B cell (primary cell): ENCODE measurements at regions not wholly inside any gene's neighbourhood (a gene's known extent, or its start where the extent isn't known, plus 50 kb on each side); places are given as distances from the start of the nearest gene placed in this dataset.

Experiments
- ATAC-seq: fragments of 200-7000 bp; cut with Tn5 transposase; one replicate; pipeline ENCODE4 v1.10.0; 2021; ENCODE audit warnings: low read depth, mild to moderate bottlenecking, moderate number of reproducible peaks, moderate library complexity
- CTCF ChIA-PET: fragments of 350-600 bp; sonication (Branson Sonifier 250); formaldehyde crosslinking; loops from one replicate; lab custom pipeline; 2021; ENCODE audit warnings: antibody characterized with exemption, inconsistent platforms; lab: Charles Lee
- POLR2A ChIA-PET: fragments of 350-600 bp; sonication (Branson Sonifier 250); formaldehyde crosslinking; loops from one replicate; lab custom pipeline; 2021; ENCODE audit warnings: antibody characterized with exemption; lab: Charles Lee
- DNase-seq: peaks from one replicate; pipeline ENCODE4 v3.0.0; 2013
- H2AFZ ChIP-seq: 2 replicates; pipeline ENCODE4 v1.6.1; 2012; ENCODE audit warnings: mild to moderate bottlenecking, low read depth, low read length; ENCODE audit not compliant: insufficient read depth, poor library complexity, severe bottlenecking
- H3K27ac ChIP-seq, 2 donors: 1 replicate in 1 of 2; 2 replicates in 1 of 2; pipeline ENCODE4 v1.5.1; 2012 to 2013; ENCODE audit warnings: low read length in 2 of 2, mild to moderate bottlenecking in 2 of 2, moderate library complexity in 1 of 2
- H3K27me3 ChIP-seq, 4 experiments: fragments of 200-600 bp in 1 of 4; sonication (generic) in 1 of 4; replicated peaks in 1 of 4; 1 replicate in 2 of 4; 2 replicates in 2 of 4; pipeline versions ENCODE4 v1.6.1 to v1.7.0; 2013 to 2016; ENCODE audit warnings: low read length in 3 of 4, mild to moderate bottlenecking in 2 of 4, mixed read lengths in 1 of 4, moderate library complexity in 1 of 4; ENCODE audit not compliant: insufficient read depth in 4 of 4, control insufficient read depth in 3 of 4; ENCODE audit errors: control extremely low read depth in 1 of 4
- H3K36me3 ChIP-seq, 2 experiments: replicated peaks in 1 of 2; 1 replicate in 1 of 2; 2 replicates in 1 of 2; pipeline versions ENCODE4 v1.6.1 to v1.7.1; 2013; ENCODE audit warnings: low read length in 1 of 2; ENCODE audit not compliant: insufficient read depth in 2 of 2, control insufficient read depth in 1 of 2; ENCODE audit errors: control extremely low read depth in 1 of 2, extremely low read depth in 1 of 2
- H3K4me1 ChIP-seq, 2 donors: fragments of 200-600 bp in 1 of 2; sonication (generic) in 1 of 2; 1 replicate in 1 of 2; 2 replicates in 1 of 2; pipeline versions ENCODE4 v1.5.1 to v1.6.1; 2013 to 2017; ENCODE audit warnings: low read length in 2 of 2; ENCODE audit not compliant: control insufficient read depth in 2 of 2, insufficient read depth in 2 of 2
- H3K4me2 ChIP-seq: replicated peaks from 2 replicates; pipeline ENCODE3; 2012; ENCODE audit warnings: mild to moderate bottlenecking, low read depth, low read length; ENCODE audit not compliant: poor library complexity, severe bottlenecking
- H3K4me3 ChIP-seq, 5 experiments: fragments of 200-600 bp in 1 of 5; sonication (generic) in 1 of 5; 1 replicate in 3 of 5; 2 replicates in 2 of 5; pipeline versions ENCODE4 v1.5.1 to v1.7.0; 2011 to 2016; ENCODE audit warnings: low read length in 4 of 5, mild to moderate bottlenecking in 4 of 5, low read depth in 2 of 5, control low read depth in 1 of 5, moderate library complexity in 1 of 5; ENCODE audit not compliant: insufficient read depth in 1 of 5; ENCODE audit errors: control extremely low read depth in 1 of 5, extremely low read depth in 1 of 5
- H3K79me2 ChIP-seq: fragments of 200-600 bp; sonication (generic); one replicate; pipeline ENCODE4 v1.6.0; 2016; ENCODE audit warnings: low read length; ENCODE audit not compliant: control insufficient read depth, insufficient read depth
- H3K9ac ChIP-seq: fragments of 200-600 bp; sonication (generic); 2 replicates; pipeline ENCODE4 v1.6.1; 2017; ENCODE audit warnings: mild to moderate bottlenecking, low read length, moderate library complexity
- H3K9me3 ChIP-seq, 3 donors: one replicate each; pipeline versions ENCODE4 v1.6.1 to v1.7.1; 2013; ENCODE audit warnings: low read length in 2 of 3; ENCODE audit not compliant: control insufficient read depth in 2 of 3, insufficient read depth in 1 of 3; ENCODE audit errors: control extremely low read depth in 1 of 3
- H4K20me1 ChIP-seq: 2 replicates; pipeline ENCODE4 v1.6.0; 2012; ENCODE audit warnings: mild to moderate bottlenecking, low read length; ENCODE audit not compliant: insufficient read depth, control insufficient read depth, poor library complexity, severe bottlenecking
- H3K27ac Mint-ChIP-seq: one replicate; pipeline ENCODE4 v1.8.0; 2021; ENCODE audit warnings: mixed read lengths
- H3K27me3 Mint-ChIP-seq: one replicate; pipeline ENCODE4 v1.8.0; 2021; ENCODE audit warnings: mixed read lengths
- H3K4me1 Mint-ChIP-seq: one replicate; pipeline ENCODE4 v1.8.0; 2021; ENCODE audit warnings: mixed read lengths
- H3K4me3 Mint-ChIP-seq: one replicate; pipeline ENCODE4 v1.8.0; 2021; ENCODE audit warnings: mixed read lengths
- H3K9me3 Mint-ChIP-seq: one replicate; pipeline ENCODE4 v1.8.0; 2022; ENCODE audit warnings: mixed read lengths; ENCODE audit not compliant: insufficient read depth
- CTCF ChIP-seq: fragments of 200-600 bp; IDR thresholded peaks from one replicate; pipeline ENCODE4 v1.8.0; 2022; ENCODE audit warnings: antibody characterized with exemption, mild to moderate bottlenecking
- EZH2 ChIP-seq: IDR thresholded peaks from 2 replicates; pipeline ENCODE4 v1.6.1; 2012; ENCODE audit warnings: borderline replicate concordance, low read depth, mild to moderate bottlenecking, moderate library complexity, low read length; ENCODE audit not compliant: insufficient read depth, poor library complexity, severe bottlenecking
- WGBS: methylation state at CpG from one replicate; pipeline ENCODE4 v1.1.5; 2013; ENCODE audit warnings: missing lambda C conversion rate; ENCODE audit not compliant: insufficient coverage; 5-methylcytosine and 5-hydroxymethylcytosine counted together
- intact Hi-C: fragments of 100-400 bp; cut with micrococcal nuclease; formaldehyde crosslinking; loops from one replicate; pipeline ENCODE4 v1.10.0; 2022

- H3K9me3 ChIP-seq: peaks cover 0 to 4% (median 0%) of the 10 kb centered on the region in 3 donors
- POLR2A ChIA-PET: no interaction called here
- H3K4me3 Mint-ChIP-seq: no peak overlapping the region
- H3K27ac Mint-ChIP-seq: no peak overlapping the region
- TF ChIP-seq EZH2 (no peak), CTCF (no peak)
- intact Hi-C loops: loop anchor here (10.0 kb wide), 1 partner anchor 263 kb away; no protein-coding TSS in a partner anchor
- no peaks in the 10 kb centered on the region for H3K9me3 Mint-ChIP-seq
- CTCF ChIA-PET: no interaction called here
- H3K27me3 Mint-ChIP-seq: peaks cover under 1% of the 10 kb centered on the region
- ATAC-seq (no peak), DNase-seq (no peak)
- H3K27me3 ChIP-seq: no peaks in the 10 kb centered on the region
- no peaks in the 10 kb centered on the region for H3K4me1 ChIP-seq
- no peak overlapping the region for H3K4me2 ChIP-seq
- no peaks in the 10 kb centered on the region for H4K20me1 ChIP-seq
- no peaks in the 10 kb centered on the region for H3K36me3 ChIP-seq
- no CpG with 5 or more reads among the region's 2 CpGs for WGBS
- no peak overlapping the region for H3K4me3 ChIP-seq
- H3K79me2 ChIP-seq: no peaks in the 10 kb centered on the region
- H3K4me1 Mint-ChIP-seq: no peaks in the 10 kb centered on the region
- H2AFZ ChIP-seq: no peak overlapping the region
- H3K9ac ChIP-seq: no peak overlapping the region
- no peak overlapping the region for H3K27ac ChIP-seq
These were observed 443.1 kb upstream of the CLINT1 start for GRCh38 chr5:158302029-158302428.

- ATAC-seq: no peak
- intact Hi-C loops: loop anchor here (10.0 kb wide), 1 partner anchor 264 kb away; no protein-coding TSS in a partner anchor
- no peaks in the 10 kb centered on the region for H3K9me3 Mint-ChIP-seq
These were observed 442.2 kb upstream of the CLINT1 start for GRCh38 chr5:158301186-158301585.

More at GRCh38 chr5:158301186-158301585, 442.2 kb upstream of the CLINT1 start:
- no peak overlapping the region for H3K27ac Mint-ChIP-seq
- no peak for DNase-seq
- Histone ChIP-seq H4K20me1 (no peaks in the 10 kb centered on the region), H3K4me1 (no peaks in the 10 kb centered on the region), H3K9ac (no peak overlapping the region), H3K4me2 (no peak overlapping the region), H3K9me3 (peaks cover 0 to 4% (median 3%) of the 10 kb centered on the region in 3 donors), H3K27ac (no peak overlapping the region), H3K79me2 (no peaks in the 10 kb centered on the region), H3K4me3 (no peak overlapping the region), H2AFZ (no peak overlapping the region), H3K27me3 (no peaks in the 10 kb centered on the region), H3K36me3 (no peaks in the 10 kb centered on the region)
- H3K4me1 Mint-ChIP-seq: no peaks in the 10 kb centered on the region
- ChIA-PET POLR2A (no interaction called here), CTCF (no interaction called here)
- H3K4me3 Mint-ChIP-seq: no peak overlapping the region
- no peak for TF ChIP-seq EZH2
- no peak for TF ChIP-seq CTCF
- no peaks in the 10 kb centered on the region for H3K27me3 Mint-ChIP-seq
- no CpG with 5 or more reads among the region's 4 CpGs for WGBS
